Calu3 (cell line): ENCODE measurements at regions not wholly inside any gene's neighbourhood (a gene's known extent, or its start where the extent isn't known, plus 50 kb on each side); places are given as distances from the start of the nearest gene placed in this dataset.
"Not testable (repeated sequence)": the region's sequence is repeated elsewhere in the genome, so short reads cannot be mapped to it uniquely, and the experiment has no call there.

Source experiments
- BruUV-seq: library from RNA; stranded (reverse); fragments of 400-500 nt; replicated peaks from 2 replicates; lab custom pipeline; 2021; lab: Mats Ljungman, UMichigan
- CTCF ChIA-PET: fragments of 300-600 bp; sonication (Branson Sonifier 250); formaldehyde crosslinking; loops from one replicate; lab custom pipeline; 2022; ENCODE audit warnings: antibody characterized with exemption; lab: Charles Lee
- DNase-seq: peaks from one replicate; pipeline ENCODE4 v3.0.0; 2022
- H3K27ac Mint-ChIP-seq: one replicate; pipeline ENCODE4 v1.8.0; 2022; ENCODE audit warnings: mixed read lengths; ENCODE audit not compliant: unreplicated experiment
- H3K27me3 Mint-ChIP-seq: one replicate; pipeline ENCODE4 v1.8.0; 2022; ENCODE audit warnings: mixed read lengths; ENCODE audit not compliant: unreplicated experiment
- H3K36me3 Mint-ChIP-seq: one replicate; pipeline ENCODE4 v1.8.0; 2022; ENCODE audit warnings: mild to moderate bottlenecking, moderate library complexity, mixed read lengths; ENCODE audit not compliant: insufficient read depth, unreplicated experiment
- H3K4me1 Mint-ChIP-seq: one replicate; pipeline ENCODE4 v1.8.0; 2022; ENCODE audit warnings: mild to moderate bottlenecking, low read depth, mixed read lengths; ENCODE audit not compliant: unreplicated experiment
- H3K4me3 Mint-ChIP-seq: one replicate; pipeline ENCODE4 v1.8.0; 2022; ENCODE audit warnings: mild to moderate bottlenecking, low read depth, moderate library complexity, mixed read lengths; ENCODE audit not compliant: unreplicated experiment
- H3K9me3 Mint-ChIP-seq: one replicate; pipeline ENCODE4 v1.8.0; 2022; ENCODE audit warnings: low read depth, mixed read lengths; ENCODE audit not compliant: unreplicated experiment
- CTCF ChIP-seq: fragments of 200-600 bp; IDR thresholded peaks from one replicate; pipeline ENCODE4 v1.8.0; 2022; ENCODE audit warnings: antibody characterized with exemption; ENCODE audit not compliant: unreplicated experiment
- intact Hi-C: fragments of 100-400 bp; cut with micrococcal nuclease; formaldehyde crosslinking; loops from one replicate; pipeline ENCODE4 v1.10.0; 2022; ENCODE audit not compliant: unreplicated experiment

- Mint-ChIP-seq H3K36me3 (no peaks in the 10 kb centered on the region), H3K27ac (no peak overlapping the region), H3K27me3 (no peaks in the 10 kb centered on the region), H3K9me3 (no peaks in the 10 kb centered on the region), H3K4me3 (no peak overlapping the region), H3K4me1 (no peaks in the 10 kb centered on the region)
- BruUV-seq, result no TSS peak
- intact Hi-C loops, result loop anchor here (5.0 to 10.0 kb wide), 3 partner anchors 278 to 731 kb away; no protein-coding TSS in a partner anchor
- DNase-seq, result no peak
- TF ChIP-seq CTCF, result no peak
- CTCF ChIA-PET, result interaction anchor here (0.6 kb wide), 1 partner anchor 183 kb away, joined by 8 read pairs; no protein-coding TSS in a partner anchor
Measured at GRCh38 chr2:138094031-138094430, 129.8 kb downstream of the HNMT start.

- intact Hi-C loops, result loop anchor here (10.0 kb wide), 1 partner anchor 729 kb away; no protein-coding TSS in a partner anchor
- no peak overlapping the region for H3K4me3 Mint-ChIP-seq
- peaks cover 3% of the 10 kb centered on the region for H3K9me3 Mint-ChIP-seq
- CTCF ChIA-PET, result no interaction called here
- no peaks in the 10 kb centered on the region for H3K36me3 Mint-ChIP-seq
- no peak overlapping the region for H3K27ac Mint-ChIP-seq
- no peaks in the 10 kb centered on the region for H3K4me1 Mint-ChIP-seq
- TF ChIP-seq CTCF, result no peak
- no peaks in the 10 kb centered on the region for H3K27me3 Mint-ChIP-seq
- no peak for DNase-seq
- BruUV-seq, result no TSS peak
Measured at GRCh38 chr2:138095336-138095735, 131.1 kb downstream of the HNMT start.

- H3K36me3 Mint-ChIP-seq, H3K4me3 Mint-ChIP-seq, H3K9me3 Mint-ChIP-seq, H3K27ac Mint-ChIP-seq, BruUV-seq, H3K4me1 Mint-ChIP-seq, H3K27me3 Mint-ChIP-seq, DNase-seq, CTCF ChIA-PET: not testable (repeated sequence)
- intact Hi-C loops, result loop anchor here (10.0 kb wide), 1 partner anchor 726 kb away; no protein-coding TSS in a partner anchor
Measured at GRCh38 chr2:138099288-138099687, 135.0 kb downstream of the HNMT start.

- Mint-ChIP-seq H3K36me3 (no peaks in the 10 kb centered on the region), H3K27me3 (no peaks in the 10 kb centered on the region), H3K4me1 (peaks cover 17% of the 10 kb centered on the region), H3K27ac (no peak overlapping the region), H3K4me3 (no peak overlapping the region), H3K9me3 (peaks cover 3% of the 10 kb centered on the region)
- no peak for DNase-seq
- intact Hi-C loops, result loop anchor here (10.0 kb wide), 1 partner anchor 403 kb away; the partner anchor contains the start of gene SPOPL
- BruUV-seq, result no TSS peak
- CTCF ChIA-PET, result no interaction called here
- no peak for TF ChIP-seq CTCF
Measured at GRCh38 chr2:138101718-138102117, 137.4 kb downstream of the HNMT start.

- peaks cover 25% of the 10 kb centered on the region for H3K4me1 Mint-ChIP-seq
- no peaks in the 10 kb centered on the region for H3K36me3 Mint-ChIP-seq
- H3K27me3 Mint-ChIP-seq, result no peaks in the 10 kb centered on the region
- no peak overlapping the region for H3K4me3 Mint-ChIP-seq
- H3K27ac Mint-ChIP-seq, result no peak overlapping the region
- no peak for DNase-seq
- intact Hi-C loops, result loop anchor here (10.0 kb wide), 1 partner anchor 402 kb away; the partner anchor contains the start of gene SPOPL
- peaks cover 3% of the 10 kb centered on the region for H3K9me3 Mint-ChIP-seq
- BruUV-seq, result no TSS peak
- no peak for TF ChIP-seq CTCF
- CTCF ChIA-PET, result no interaction called here
Measured at GRCh38 chr2:138102664-138103063, 138.4 kb downstream of the HNMT start.
